ENCODE measurements at regions not wholly inside any gene's neighbourhood (a gene's known extent, or its start where the extent isn't known, plus 50 kb on each side); places are given as distances from the start of the nearest gene placed in this dataset.

GRCh38 chr5:167614294-167615021 lies 677.0 kb upstream of the WWC1 start:
- DNase-seq: no peak

- peak in 1 of 2 experiments; percentile 2 for DNase-seq
These were observed 675.2 kb upstream of the WWC1 start for GRCh38 chr5:167616043-167616890.

GRCh38 chr5:167623354-167623753 lies 668.1 kb upstream of the WWC1 start:
- DNase-seq: no peak

GRCh38 chr5:167624053-167624452 lies 667.4 kb upstream of the WWC1 start:
- DNase-seq: no peak

- DNase-seq: no peak
These were observed 664.9 kb upstream of the WWC1 start for GRCh38 chr5:167626341-167627123.

- no peak for DNase-seq
These were observed 661.8 kb upstream of the WWC1 start for GRCh38 chr5:167629634-167630033.

- peak in 1 of 2 experiments; percentile 55 for DNase-seq
These were observed 660.3 kb upstream of the WWC1 start for GRCh38 chr5:167631191-167631590.

GRCh38 chr5:167633114-167633513 lies 658.3 kb upstream of the WWC1 start:
- DNase-seq: peak in 1 of 2 experiments; percentile 13

GRCh38 chr5:167633931-167634341 lies 657.5 kb upstream of the WWC1 start:
- no peak for DNase-seq

- DNase-seq: no peak
These were observed 657.0 kb upstream of the WWC1 start for GRCh38 chr5:167634432-167634831.

GRCh38 chr5:167638816-167639215 lies 652.6 kb upstream of the WWC1 start:
- DNase-seq: peak in 1 of 2 experiments; percentile 22

GRCh38 chr5:167639273-167639672 lies 652.2 kb upstream of the WWC1 start:
- DNase-seq: no peak

GRCh38 chr5:167639766-167640165 lies 651.7 kb upstream of the WWC1 start:
- DNase-seq: no peak

GRCh38 chr5:167642181-167642580 lies 649.3 kb upstream of the WWC1 start:
- DNase-seq: no peak

GRCh38 chr5:167642779-167643517 lies 648.5 kb upstream of the WWC1 start:
- DNase-seq: no peak

- no peak for DNase-seq
These were observed 647.7 kb upstream of the WWC1 start for GRCh38 chr5:167643631-167644280.

GRCh38 chr5:167644619-167645018 lies 646.8 kb upstream of the WWC1 start:
- DNase-seq: no peak

- DNase-seq: no peak
These were observed 642.0 kb upstream of the WWC1 start for GRCh38 chr5:167649471-167649870.

GRCh38 chr5:167652690-167653089 lies 638.8 kb upstream of the WWC1 start:
- DNase-seq: no peak

GRCh38 chr5:167653645-167654106 lies 637.8 kb upstream of the WWC1 start:
- no peak for DNase-seq

GRCh38 chr5:167657016-167657415 lies 634.4 kb upstream of the WWC1 start:
- DNase-seq: no peak

GRCh38 chr5:167658889-167659288 lies 632.6 kb upstream of the WWC1 start:
- DNase-seq: no peak

Measured in NCI-H524 (cell line).